ENCODE measurements at regions not wholly inside any gene's neighbourhood (a gene's known extent, or its start where the extent isn't known, plus 50 kb on each side); places are given as distances from the start of the nearest gene placed in this dataset.

DNA sequence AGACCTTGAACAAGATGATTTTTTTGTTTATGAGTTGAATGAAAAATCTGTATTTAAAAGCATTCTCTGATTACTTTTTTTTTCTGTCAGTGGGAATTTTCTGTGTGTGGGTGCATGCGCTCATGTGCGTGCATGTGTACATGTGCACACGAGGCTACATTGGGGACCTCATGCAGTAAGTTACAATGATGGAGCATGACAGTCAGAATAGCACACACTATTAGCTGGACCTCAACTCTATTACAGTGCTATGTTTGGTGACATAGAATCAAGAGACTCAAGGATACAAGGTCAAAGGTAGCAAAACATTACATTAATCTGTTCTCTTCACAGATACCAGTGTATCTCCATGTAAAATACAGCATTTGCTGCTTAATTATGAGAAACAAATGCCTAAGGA lies 276.8 kb upstream of the FIGN start:
- Histone ChIP-seq H3K27me3 (no peaks in the 10 kb centered on the region), H3K27ac (no peak overlapping the region), H3K4me3 (no peak overlapping the region), H3K36me3 (no peaks in the 10 kb centered on the region), H3K4me1 (no peaks in the 10 kb centered on the region), H3K9me3 (no peaks in the 10 kb centered on the region), H3K9ac (ENCODE audit: low read depth in 2 of 2, low read length in 2 of 2) (no peak overlapping the region)
- TF ChIP-seq, protein P1, sequence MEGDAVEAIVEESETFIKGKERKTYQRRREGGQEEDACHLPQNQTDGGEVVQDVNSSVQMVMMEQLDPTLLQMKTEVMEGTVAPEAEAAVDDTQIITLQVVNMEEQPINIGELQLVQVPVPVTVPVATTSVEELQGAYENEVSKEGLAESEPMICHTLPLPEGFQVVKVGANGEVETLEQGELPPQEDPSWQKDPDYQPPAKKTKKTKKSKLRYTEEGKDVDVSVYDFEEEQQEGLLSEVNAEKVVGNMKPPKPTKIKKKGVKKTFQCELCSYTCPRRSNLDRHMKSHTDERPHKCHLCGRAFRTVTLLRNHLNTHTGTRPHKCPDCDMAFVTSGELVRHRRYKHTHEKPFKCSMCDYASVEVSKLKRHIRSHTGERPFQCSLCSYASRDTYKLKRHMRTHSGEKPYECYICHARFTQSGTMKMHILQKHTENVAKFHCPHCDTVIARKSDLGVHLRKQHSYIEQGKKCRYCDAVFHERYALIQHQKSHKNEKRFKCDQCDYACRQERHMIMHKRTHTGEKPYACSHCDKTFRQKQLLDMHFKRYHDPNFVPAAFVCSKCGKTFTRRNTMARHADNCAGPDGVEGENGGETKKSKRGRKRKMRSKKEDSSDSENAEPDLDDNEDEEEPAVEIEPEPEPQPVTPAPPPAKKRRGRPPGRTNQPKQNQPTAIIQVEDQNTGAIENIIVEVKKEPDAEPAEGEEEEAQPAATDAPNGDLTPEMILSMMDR (IDR thresholded peaks at IDR 0.05) = no peak
- DNase-seq = no peak
- intact Hi-C loops (cut with DNase I) = no loop called here

DNA sequence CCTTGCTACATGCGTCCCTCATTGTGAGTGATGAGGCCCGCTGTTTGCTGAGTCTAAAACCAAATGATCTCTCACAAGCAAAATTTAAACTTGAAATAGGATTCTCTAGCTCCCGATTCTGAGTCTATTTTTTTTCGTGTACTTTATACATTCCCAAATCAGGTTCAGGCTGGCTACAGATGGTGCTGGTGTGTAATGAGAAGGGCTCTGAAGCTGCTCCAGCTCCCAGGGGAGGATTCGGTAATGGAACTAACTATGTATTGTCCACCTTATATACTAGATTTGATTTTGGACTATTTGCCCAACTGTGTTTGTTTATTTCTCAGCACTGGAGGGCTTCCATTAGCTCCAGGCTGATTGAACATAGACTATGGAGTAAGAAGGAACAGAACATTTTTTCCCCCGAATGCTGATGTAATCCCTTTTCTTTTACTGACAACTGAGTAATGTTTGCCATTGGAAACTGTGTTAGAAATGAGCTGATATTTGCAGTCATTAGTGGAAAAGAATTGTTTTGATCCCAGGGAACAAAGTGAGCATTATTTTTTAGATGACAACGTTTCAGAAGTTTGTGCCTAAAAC lies 274.0 kb upstream of the FIGN start:
- TF ChIP-seq, protein P1 (IDR thresholded peaks at IDR 0.05) = no peak
- Histone ChIP-seq H3K9me3 (no peaks in the 10 kb centered on the region), H3K27ac (no peak overlapping the region), H3K36me3 (no peaks in the 10 kb centered on the region), H3K4me1 (no peaks in the 10 kb centered on the region), H3K4me3 (no peak overlapping the region), H3K27me3 (no peaks in the 10 kb centered on the region), H3K9ac (ENCODE audit: low read depth in 2 of 2, low read length in 2 of 2) (no peak overlapping the region)
- intact Hi-C loops (cut with DNase I) = no loop called here
- no peak for DNase-seq

DNA sequence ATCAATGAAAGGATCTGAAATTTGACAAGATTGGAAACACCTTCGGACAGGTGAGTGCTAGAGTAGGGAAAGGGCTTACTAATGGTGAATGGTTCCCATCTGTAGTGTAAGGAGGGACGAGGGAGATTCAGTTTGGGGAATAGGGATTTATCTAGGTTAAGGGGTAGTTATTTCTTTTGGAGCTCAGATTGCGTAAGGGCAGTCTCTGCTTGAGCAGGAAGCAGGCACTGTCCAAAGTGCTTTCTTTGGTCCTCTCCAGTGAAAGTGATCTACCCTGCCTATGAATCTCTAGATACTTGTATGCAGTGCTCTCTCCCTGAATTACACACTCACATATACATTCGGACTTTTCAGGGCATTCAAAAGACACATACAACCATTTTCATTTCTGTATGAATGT lies 272.9 kb upstream of the FIGN start:
- H3K27ac ChIP-seq = no peak overlapping the region
- no peak overlapping the region for H3K4me3 ChIP-seq
- no peaks in the 10 kb centered on the region for H3K36me3 ChIP-seq
- no peak for DNase-seq
- intact Hi-C loops (cut with DNase I) = no loop called here
- H3K27me3 ChIP-seq = no peaks in the 10 kb centered on the region
- H3K4me1 ChIP-seq = no peaks in the 10 kb centered on the region
- H3K9ac ChIP-seq (ENCODE audit: low read depth in 2 of 2, low read length in 2 of 2) = no peak overlapping the region
- TF ChIP-seq, protein P1 (IDR thresholded peaks at IDR 0.05) = no peak
- no peaks in the 10 kb centered on the region for H3K9me3 ChIP-seq

DNA sequence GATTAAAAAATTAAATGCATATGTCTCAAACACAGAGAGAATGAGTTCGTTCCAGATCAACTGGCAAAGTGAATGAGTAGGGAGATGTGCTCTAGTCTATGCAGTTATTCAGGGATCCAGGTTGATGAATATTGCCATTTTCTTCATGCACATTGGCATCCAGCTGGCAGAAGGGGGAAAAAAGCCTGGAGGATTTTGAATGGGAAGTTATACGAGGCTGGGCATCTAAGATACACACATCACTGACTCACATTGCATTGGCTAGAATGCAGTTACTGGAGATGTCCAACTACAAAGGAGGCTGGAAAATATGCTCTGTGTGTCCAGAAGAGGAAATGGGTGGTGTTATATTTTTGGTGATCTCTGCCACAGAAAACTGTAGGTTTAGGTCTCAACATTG lies 270.9 kb upstream of the FIGN start:
- intact Hi-C loops (cut with DNase I) = no loop called here
- Histone ChIP-seq H3K9ac (ENCODE audit: low read depth in 2 of 2, low read length in 2 of 2) (no peak overlapping the region), H3K27me3 (no peaks in the 10 kb centered on the region), H3K4me3 (no peak overlapping the region), H3K4me1 (no peaks in the 10 kb centered on the region), H3K36me3 (no peaks in the 10 kb centered on the region), H3K9me3 (no peaks in the 10 kb centered on the region), H3K27ac (no peak overlapping the region)
- no peak for DNase-seq
- TF ChIP-seq, protein P1 (IDR thresholded peaks at IDR 0.05) = no peak

DNA sequence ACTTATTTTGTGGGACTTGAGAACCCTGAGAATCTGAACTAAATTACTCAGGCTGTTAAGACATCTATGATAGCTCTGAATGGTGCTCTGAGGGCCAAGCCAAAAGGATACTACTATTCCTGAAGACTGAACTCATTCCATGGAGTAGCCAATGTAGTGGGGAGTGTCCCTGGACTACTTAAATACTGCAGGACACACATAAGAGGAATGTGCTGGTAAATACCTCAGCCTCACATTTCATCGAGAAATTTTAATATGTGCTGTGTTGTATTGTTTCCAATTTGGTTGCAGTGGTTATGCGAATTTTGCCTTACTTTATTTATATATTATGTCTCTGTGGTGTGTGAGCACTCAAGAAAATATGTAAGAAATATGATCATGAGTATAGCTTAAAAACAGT lies 264.4 kb upstream of the FIGN start:
- H3K36me3 ChIP-seq = no peaks in the 10 kb centered on the region
- no peaks in the 10 kb centered on the region for H3K27me3 ChIP-seq
- no peak overlapping the region for H3K4me3 ChIP-seq
- no peak for DNase-seq
- TF ChIP-seq, protein P1 (IDR thresholded peaks at IDR 0.05) = no peak
- H3K9me3 ChIP-seq = no peaks in the 10 kb centered on the region
- H3K27ac ChIP-seq = no peak overlapping the region
- H3K4me1 ChIP-seq = no peaks in the 10 kb centered on the region
- H3K9ac ChIP-seq (ENCODE audit: low read depth in 2 of 2, low read length in 2 of 2) = no peak overlapping the region
- intact Hi-C loops (cut with DNase I) = no loop called here

Data from colonic mucosa (tissue), 4 donors.